ENCODE measurements at regions not wholly inside any gene's neighbourhood (a gene's known extent, or its start where the extent isn't known, plus 50 kb on each side); places are given as distances from the start of the nearest gene placed in this dataset.

- no peak for DNase-seq (ENCODE audit: low read depth in 1 of 2, low spot score in 1 of 2)
These were observed 232.0 kb downstream of the SNCA start for GRCh38 chr4:89604951-89605350.

GRCh38 chr4:89599026-89599425 is 237.9 kb downstream of the SNCA start:
- DNase-seq (ENCODE audit: low read depth in 1 of 2, low spot score in 1 of 2): no peak

GRCh38 chr4:89598602-89599001 is 238.4 kb downstream of the SNCA start:
- no peak for DNase-seq (ENCODE audit: low read depth in 1 of 2, low spot score in 1 of 2)

- no peak for DNase-seq (ENCODE audit: low read depth in 1 of 2, low spot score in 1 of 2)
These were observed 241.7 kb downstream of the SNCA start for GRCh38 chr4:89595125-89595789.

GRCh38 chr4:89590128-89590527 is 246.8 kb downstream of the SNCA start:
- DNase-seq (ENCODE audit: low read depth in 1 of 2, low spot score in 1 of 2): no peak

- DNase-seq (ENCODE audit: low read depth in 1 of 2, low spot score in 1 of 2): no peak
These were observed 248.5 kb downstream of the SNCA start for GRCh38 chr4:89588421-89588820.

GRCh38 chr4:89587364-89587763 is 249.6 kb downstream of the SNCA start:
- no peak for DNase-seq (ENCODE audit: low read depth in 1 of 2, low spot score in 1 of 2)

GRCh38 chr4:89586864-89587263 is 250.1 kb downstream of the SNCA start:
- DNase-seq (ENCODE audit: low read depth in 1 of 2, low spot score in 1 of 2): no peak

GRCh38 chr4:89586318-89586717 is 250.6 kb downstream of the SNCA start:
- DNase-seq (ENCODE audit: low read depth in 1 of 2, low spot score in 1 of 2): no peak

GRCh38 chr4:89582756-89583505 is 254.0 kb downstream of the SNCA start:
- no peak for DNase-seq (ENCODE audit: low read depth in 1 of 2, low spot score in 1 of 2)

- DNase-seq (ENCODE audit: low read depth in 1 of 2, low spot score in 1 of 2): no peak
These were observed 257.2 kb downstream of the SNCA start for GRCh38 chr4:89579771-89580170.

GRCh38 chr4:89576246-89576645 is 260.7 kb downstream of the SNCA start:
- DNase-seq (ENCODE audit: low read depth in 1 of 2, low spot score in 1 of 2): no peak

- no peak for DNase-seq (ENCODE audit: low read depth in 1 of 2, low spot score in 1 of 2)
These were observed 261.1 kb downstream of the SNCA start for GRCh38 chr4:89575840-89576239.

- no peak for DNase-seq (ENCODE audit: low read depth in 1 of 2, low spot score in 1 of 2)
These were observed 262.8 kb downstream of the SNCA start for GRCh38 chr4:89574176-89574575.

- no peak for DNase-seq (ENCODE audit: low read depth in 1 of 2, low spot score in 1 of 2)
These were observed 263.3 kb downstream of the SNCA start for GRCh38 chr4:89573656-89574055.

GRCh38 chr4:89572224-89572858 is 264.6 kb downstream of the SNCA start:
- DNase-seq (ENCODE audit: low read depth in 1 of 2, low spot score in 1 of 2): no peak

GRCh38 chr4:89570931-89571330 is 263.3 kb upstream of the GPRIN3 start:
- no peak for DNase-seq (ENCODE audit: low read depth in 1 of 2, low spot score in 1 of 2)

GRCh38 chr4:89567936-89568335 is 260.3 kb upstream of the GPRIN3 start:
- DNase-seq (ENCODE audit: low read depth in 1 of 2, low spot score in 1 of 2): no peak

- DNase-seq (ENCODE audit: low read depth in 1 of 2, low spot score in 1 of 2): no peak
These were observed 255.8 kb upstream of the GPRIN3 start for GRCh38 chr4:89563431-89563830.

- no peak for DNase-seq (ENCODE audit: low read depth in 1 of 2, low spot score in 1 of 2)
These were observed 255.1 kb upstream of the GPRIN3 start for GRCh38 chr4:89562746-89563145.

- DNase-seq (ENCODE audit: low read depth in 1 of 2, low spot score in 1 of 2): no peak
These were observed 253.4 kb upstream of the GPRIN3 start for GRCh38 chr4:89561048-89561447.

- DNase-seq (ENCODE audit: low read depth in 1 of 2, low spot score in 1 of 2): no peak
These were observed 250.5 kb upstream of the GPRIN3 start for GRCh38 chr4:89558147-89558546.
